Chondrocyte (in vitro differentiated cells): ENCODE measurements at regions not wholly inside any gene's neighbourhood (a gene's known extent, or its start where the extent isn't known, plus 50 kb on each side); places are given as distances from the start of the nearest gene placed in this dataset.

Experiments used
- DNase-seq: peaks from one replicate; pipeline ENCODE4 v3.0.0; 2021; ENCODE audit warnings: mixed read lengths, low spot score
- H3K27ac Mint-ChIP-seq: one replicate; pipeline ENCODE4 v1.8.0; 2021; ENCODE audit warnings: mild to moderate bottlenecking, moderate library complexity, mixed read lengths; ENCODE audit not compliant: unreplicated experiment
- H3K27me3 Mint-ChIP-seq: 2 replicates; pipeline ENCODE4 v1.8.0; 2021; ENCODE audit warnings: low read depth, mixed read lengths
- H3K36me3 Mint-ChIP-seq: 2 replicates; pipeline ENCODE4 v1.8.0; 2021; ENCODE audit warnings: low read depth, mixed read lengths
- H3K4me1 Mint-ChIP-seq: 2 replicates; pipeline ENCODE4 v1.8.0; 2021; ENCODE audit warnings: low read depth, mild to moderate bottlenecking, mixed read lengths
- H3K4me3 Mint-ChIP-seq: one replicate; pipeline ENCODE4 v1.8.0; 2021; ENCODE audit warnings: mild to moderate bottlenecking, moderate library complexity, mixed read lengths; ENCODE audit not compliant: unreplicated experiment
- H3K9me3 Mint-ChIP-seq: 2 replicates; pipeline ENCODE4 v1.8.0; 2021; ENCODE audit warnings: low read depth, mixed read lengths
- TF ChIP-seq, protein P1 (sequence below): fragments of 200-600 bp; sonication (generic); IDR thresholded peaks from 2 replicates; pipeline ENCODE4 v1.5.0; 2021; ENCODE audit warnings: antibody characterized with exemption, mild to moderate bottlenecking, moderate library complexity

DNA sequence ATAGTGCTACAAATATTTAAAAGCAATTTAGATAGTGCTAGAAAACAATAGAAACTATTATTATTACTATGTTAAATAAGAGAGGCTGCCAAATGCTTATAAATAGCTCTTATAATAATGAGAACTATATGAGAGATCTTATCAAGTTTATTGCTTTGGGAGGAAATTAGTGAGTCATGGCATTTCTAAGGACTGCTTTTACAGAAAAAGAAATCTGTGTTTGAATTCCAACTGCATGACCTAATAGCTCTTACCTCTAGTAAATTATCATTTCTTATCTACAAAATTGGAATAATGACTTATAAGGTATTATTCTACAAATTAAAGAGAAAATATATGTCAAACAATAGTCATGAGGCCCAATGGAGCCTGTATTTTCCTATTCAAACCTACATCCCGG lies 177.2 kb downstream of the GABRG1 start:
- TF ChIP-seq, protein P1, sequence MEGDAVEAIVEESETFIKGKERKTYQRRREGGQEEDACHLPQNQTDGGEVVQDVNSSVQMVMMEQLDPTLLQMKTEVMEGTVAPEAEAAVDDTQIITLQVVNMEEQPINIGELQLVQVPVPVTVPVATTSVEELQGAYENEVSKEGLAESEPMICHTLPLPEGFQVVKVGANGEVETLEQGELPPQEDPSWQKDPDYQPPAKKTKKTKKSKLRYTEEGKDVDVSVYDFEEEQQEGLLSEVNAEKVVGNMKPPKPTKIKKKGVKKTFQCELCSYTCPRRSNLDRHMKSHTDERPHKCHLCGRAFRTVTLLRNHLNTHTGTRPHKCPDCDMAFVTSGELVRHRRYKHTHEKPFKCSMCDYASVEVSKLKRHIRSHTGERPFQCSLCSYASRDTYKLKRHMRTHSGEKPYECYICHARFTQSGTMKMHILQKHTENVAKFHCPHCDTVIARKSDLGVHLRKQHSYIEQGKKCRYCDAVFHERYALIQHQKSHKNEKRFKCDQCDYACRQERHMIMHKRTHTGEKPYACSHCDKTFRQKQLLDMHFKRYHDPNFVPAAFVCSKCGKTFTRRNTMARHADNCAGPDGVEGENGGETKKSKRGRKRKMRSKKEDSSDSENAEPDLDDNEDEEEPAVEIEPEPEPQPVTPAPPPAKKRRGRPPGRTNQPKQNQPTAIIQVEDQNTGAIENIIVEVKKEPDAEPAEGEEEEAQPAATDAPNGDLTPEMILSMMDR = no peak
- no peaks in the 10 kb centered on the region for H3K36me3 Mint-ChIP-seq
- no peak for DNase-seq
- H3K4me3 Mint-ChIP-seq = no peak overlapping the region
- H3K9me3 Mint-ChIP-seq = peaks cover 5% of the 10 kb centered on the region
- H3K4me1 Mint-ChIP-seq = no peaks in the 10 kb centered on the region
- no peak overlapping the region for H3K27ac Mint-ChIP-seq
- no peaks in the 10 kb centered on the region for H3K27me3 Mint-ChIP-seq

DNA sequence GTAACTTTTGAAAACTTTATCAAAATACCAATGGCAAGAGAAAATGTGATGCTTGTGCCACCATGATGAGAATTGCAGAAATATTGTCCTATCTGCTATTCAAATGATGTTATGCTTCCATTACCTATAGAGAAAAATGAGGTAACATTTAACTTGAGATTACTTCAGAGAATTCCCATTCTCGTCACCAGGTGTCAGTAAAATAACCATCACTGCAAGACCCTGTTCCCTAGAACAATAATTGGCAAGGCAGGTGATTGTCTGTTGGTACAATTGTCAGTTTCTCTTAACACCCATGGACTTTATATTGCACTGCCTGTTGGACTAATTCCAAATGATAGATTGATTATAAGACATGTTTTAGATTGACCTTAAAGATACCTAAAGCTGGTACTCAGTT lies 179.9 kb downstream of the GABRG1 start:
- no peaks in the 10 kb centered on the region for H3K4me1 Mint-ChIP-seq

DNA sequence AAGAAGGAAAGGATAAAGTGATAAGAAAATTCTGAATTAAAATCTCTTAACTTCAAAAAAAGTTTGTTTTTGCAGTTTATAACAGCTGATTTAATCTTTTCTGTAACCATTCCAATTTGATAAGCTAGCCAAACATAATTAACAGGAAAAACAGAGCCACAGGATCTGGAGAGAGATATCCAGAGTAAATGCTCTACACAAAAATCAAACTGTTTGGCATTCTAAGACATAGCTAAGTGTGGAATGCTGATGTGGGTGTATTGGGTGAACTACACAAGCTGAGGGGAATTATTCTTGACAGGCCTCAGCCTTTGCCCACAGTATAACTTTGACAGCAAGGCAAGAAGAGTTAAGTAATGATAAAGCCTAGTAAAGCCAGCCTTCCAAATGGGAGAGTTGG lies 184.8 kb downstream of the GABRG1 start:
- H3K27me3 Mint-ChIP-seq = no peaks in the 10 kb centered on the region
- H3K4me1 Mint-ChIP-seq = no peaks in the 10 kb centered on the region
- H3K4me3 Mint-ChIP-seq = no peak overlapping the region
- no peak overlapping the region for H3K27ac Mint-ChIP-seq
- TF ChIP-seq, protein P1 = no peak
- no peaks in the 10 kb centered on the region for H3K36me3 Mint-ChIP-seq
- DNase-seq = no peak
- no peaks in the 10 kb centered on the region for H3K9me3 Mint-ChIP-seq

More for the DNA sequence above, 179.9 kb downstream of the GABRG1 start:
- TF ChIP-seq, protein P1 = no peak
- no peak overlapping the region for H3K27ac Mint-ChIP-seq
- no peaks in the 10 kb centered on the region for H3K27me3 Mint-ChIP-seq
- DNase-seq = no peak
- H3K4me3 Mint-ChIP-seq = no peak overlapping the region
- H3K36me3 Mint-ChIP-seq = no peaks in the 10 kb centered on the region
- H3K9me3 Mint-ChIP-seq = peaks cover 5% of the 10 kb centered on the region

DNA sequence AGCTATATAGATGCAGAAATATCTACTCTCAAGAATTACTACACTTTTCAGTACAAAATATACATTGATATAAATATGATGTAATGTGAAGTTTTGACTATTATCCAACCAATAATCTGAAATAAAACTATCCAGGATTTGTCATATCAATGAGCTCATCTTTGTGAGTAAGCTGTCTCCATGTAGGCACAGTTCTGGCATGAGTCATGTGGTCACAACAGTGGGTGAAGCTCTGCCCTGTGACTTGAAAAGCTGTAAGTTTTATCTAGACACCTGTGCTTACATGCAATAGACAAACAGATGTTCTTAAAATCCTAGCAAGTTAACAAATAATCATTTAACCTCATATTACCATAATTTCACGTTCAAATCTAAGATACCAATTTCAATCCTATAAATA lies 192.7 kb downstream of the GABRG1 start:
- Mint-ChIP-seq H3K36me3 (no peaks in the 10 kb centered on the region), H3K4me1 (no peaks in the 10 kb centered on the region), H3K27ac (no peak overlapping the region), H3K4me3 (no peak overlapping the region), H3K27me3 (no peaks in the 10 kb centered on the region), H3K9me3 (no peaks in the 10 kb centered on the region)
- DNase-seq = no peak
- TF ChIP-seq, protein P1 = no peak

DNA sequence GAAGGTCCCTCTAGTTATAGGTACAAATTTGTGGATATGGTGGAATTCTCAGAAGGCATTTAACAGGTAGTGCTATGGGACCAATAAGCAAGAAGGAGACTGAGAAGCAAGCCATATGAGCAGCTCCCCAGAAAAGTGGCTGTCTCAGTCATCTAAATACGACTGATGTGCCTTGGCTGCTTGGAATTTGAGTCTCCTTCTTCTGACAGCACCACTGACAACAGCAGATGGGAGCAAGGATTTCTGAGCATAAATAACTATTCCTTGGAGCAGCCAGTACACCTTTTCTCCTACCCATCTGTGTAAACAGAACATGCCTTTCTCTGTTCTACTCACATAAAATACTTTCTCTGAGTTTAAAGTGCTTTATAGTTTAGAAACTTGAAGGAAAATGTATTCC lies 196.2 kb downstream of the GABRG1 start:
- H3K4me1 Mint-ChIP-seq = no peaks in the 10 kb centered on the region
- TF ChIP-seq, protein P1 = no peak
- no peak overlapping the region for H3K4me3 Mint-ChIP-seq
- no peaks in the 10 kb centered on the region for H3K9me3 Mint-ChIP-seq
- H3K36me3 Mint-ChIP-seq = no peaks in the 10 kb centered on the region
- no peak overlapping the region for H3K27ac Mint-ChIP-seq
- no peaks in the 10 kb centered on the region for H3K27me3 Mint-ChIP-seq
- DNase-seq = no peak
